ENCODE measurements at regions not wholly inside any gene's neighbourhood (a gene's known extent, or its start where the extent isn't known, plus 50 kb on each side); places are given as distances from the start of the nearest gene placed in this dataset.
A peak's percentile ranks its signal among the peaks of the same experiment; 100 is the strongest.
"Not testable (repeated sequence)": the region's sequence is repeated elsewhere in the genome, so short reads cannot be mapped to it uniquely, and the experiment has no call there.

DNA sequence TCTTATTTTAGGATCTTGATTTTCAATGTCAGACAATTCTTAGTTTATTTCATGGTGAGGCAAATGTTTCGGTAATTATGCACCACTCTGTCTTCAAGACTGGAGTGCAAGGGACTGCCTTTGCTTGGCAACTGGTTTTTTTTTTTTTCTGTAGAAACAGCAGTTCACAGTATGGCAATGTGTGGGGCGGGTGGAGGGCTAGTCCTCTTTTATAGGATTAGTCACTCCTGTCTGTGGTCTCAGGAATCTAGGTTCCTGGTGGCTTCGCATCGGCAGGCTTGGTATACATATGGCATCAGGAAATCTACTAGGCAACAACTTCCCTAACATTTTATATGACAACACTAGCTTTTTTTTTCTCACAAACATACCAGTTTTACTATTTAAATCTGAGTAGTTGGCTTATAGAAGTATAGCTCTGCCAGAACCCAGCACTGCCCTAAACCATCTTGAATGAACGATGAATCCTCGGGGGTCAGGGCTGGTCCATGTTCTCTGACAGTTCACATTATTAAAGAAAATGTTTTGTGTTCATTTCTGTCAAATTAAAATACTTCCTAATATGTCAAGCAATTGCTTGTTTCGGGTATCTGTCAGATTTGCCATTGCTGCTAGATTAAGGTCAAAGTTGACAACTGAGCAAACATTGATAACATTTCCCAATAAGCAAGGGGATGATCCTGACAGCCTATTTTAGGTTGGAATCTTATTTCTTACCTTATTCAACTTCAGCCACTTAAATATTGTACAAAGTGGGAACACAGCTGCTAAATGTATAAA, 289.7 kb upstream of the VSTM2A start:
- no peak for DNase-seq

DNA sequence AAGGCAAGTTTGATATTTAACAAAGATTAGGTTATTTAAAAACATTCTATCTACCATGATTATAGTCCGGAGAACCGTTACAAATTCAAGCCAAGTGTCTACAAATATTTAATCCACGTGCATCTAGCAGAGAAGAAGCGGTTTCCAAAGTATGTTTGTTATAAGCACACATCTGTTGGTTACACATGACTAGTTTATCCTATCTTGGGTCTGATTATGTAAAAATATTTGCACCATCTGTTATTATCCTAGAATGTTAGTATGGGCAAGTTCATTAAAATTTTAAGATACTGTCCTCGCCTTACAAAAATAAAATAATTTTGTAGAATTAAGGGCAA, 289.2 kb upstream of the VSTM2A start:
- no peak for DNase-seq

DNA sequence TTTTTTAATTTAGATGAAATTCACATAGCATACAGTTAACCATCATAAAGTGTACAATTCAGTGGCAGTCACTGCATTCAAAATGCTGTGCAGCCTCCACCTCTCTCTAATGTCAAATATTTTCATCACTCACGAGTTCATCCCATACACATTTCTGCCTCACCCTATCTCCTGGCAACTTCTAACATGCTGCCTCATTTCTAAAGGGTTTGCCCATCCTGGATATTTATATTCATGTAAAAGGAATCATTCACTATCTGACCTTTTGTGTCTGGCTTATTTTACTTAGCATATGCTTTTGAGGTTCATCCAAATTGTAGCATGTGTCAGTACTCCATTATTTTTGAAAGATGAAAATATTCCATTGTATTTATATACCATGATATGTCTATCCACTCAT, 286.9 kb upstream of the VSTM2A start:
- DNase-seq, result no peak

GRCh38 chr7:54259185-54259584, 283.0 kb upstream of the VSTM2A start:
- no peak for DNase-seq

GRCh38 chr7:54260941-54261371, 281.2 kb upstream of the VSTM2A start:
- no peak for DNase-seq

- no peak for DNase-seq
Observed at GRCh38 chr7:54278847-54279246, 263.3 kb upstream of the VSTM2A start.

GRCh38 chr7:54292171-54292925, 249.8 kb upstream of the VSTM2A start:
- DNase-seq, result no peak

GRCh38 chr7:54299426-54299825, 242.7 kb upstream of the VSTM2A start:
- DNase-seq, result no peak

DNA sequence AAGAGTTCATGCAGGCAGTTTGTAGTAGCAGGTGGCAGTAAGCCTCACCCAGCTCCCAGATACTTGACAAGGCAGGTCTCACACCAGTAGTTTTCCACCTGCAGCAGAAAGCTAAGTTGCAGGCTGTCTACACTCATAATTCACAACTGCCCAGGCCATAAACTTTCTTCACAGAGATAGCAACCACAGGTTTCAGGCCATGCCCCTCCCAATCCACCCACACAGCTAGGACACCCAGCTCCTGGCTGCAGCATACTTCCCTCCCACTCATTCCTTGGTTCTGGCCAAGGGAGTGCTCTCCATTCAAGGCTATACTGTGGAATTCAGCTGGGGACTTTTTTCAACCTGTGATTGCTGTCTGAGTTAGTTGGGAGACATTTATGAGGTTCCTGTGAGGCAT, 226.2 kb upstream of the VSTM2A start:
- DNase-seq, result not testable (repeated sequence)

- no peak for DNase-seq
Observed at GRCh38 chr7:54326592-54327167, 215.5 kb upstream of the VSTM2A start.

- no peak for DNase-seq
Observed at GRCh38 chr7:54330216-54330800, 211.9 kb upstream of the VSTM2A start.

DNA sequence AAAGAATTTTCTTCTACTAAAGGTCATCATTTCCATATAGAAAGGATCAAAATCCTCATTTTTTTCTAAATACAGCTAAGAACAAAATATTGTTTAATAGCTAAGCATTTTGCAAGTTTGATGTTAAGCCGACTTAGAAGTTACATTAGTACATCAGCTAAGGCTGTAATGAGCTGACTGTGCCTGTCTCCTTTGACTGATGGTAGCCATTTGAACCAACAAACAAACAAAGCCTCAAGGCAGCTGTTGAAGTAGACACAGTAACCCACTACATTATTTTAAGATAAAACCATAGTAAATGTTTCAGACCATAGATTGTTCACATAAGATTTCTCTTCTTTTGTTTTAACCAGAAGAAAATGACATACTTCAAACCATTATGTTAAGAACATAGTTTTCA, 210.9 kb upstream of the VSTM2A start:
- DNase-seq, result no peak

- no peak for DNase-seq
Observed at GRCh38 chr7:54332301-54332700, 209.9 kb upstream of the VSTM2A start.

GRCh38 chr7:54333952-54334351, 208.2 kb upstream of the VSTM2A start:
- no peak for DNase-seq

GRCh38 chr7:54336800-54337199, 205.4 kb upstream of the VSTM2A start:
- DNase-seq, result no peak

- DNase-seq, result no peak
Observed at GRCh38 chr7:54337466-54337865, 204.7 kb upstream of the VSTM2A start.

GRCh38 chr7:54338319-54338718, 203.9 kb upstream of the VSTM2A start:
- DNase-seq, result no peak

DNA sequence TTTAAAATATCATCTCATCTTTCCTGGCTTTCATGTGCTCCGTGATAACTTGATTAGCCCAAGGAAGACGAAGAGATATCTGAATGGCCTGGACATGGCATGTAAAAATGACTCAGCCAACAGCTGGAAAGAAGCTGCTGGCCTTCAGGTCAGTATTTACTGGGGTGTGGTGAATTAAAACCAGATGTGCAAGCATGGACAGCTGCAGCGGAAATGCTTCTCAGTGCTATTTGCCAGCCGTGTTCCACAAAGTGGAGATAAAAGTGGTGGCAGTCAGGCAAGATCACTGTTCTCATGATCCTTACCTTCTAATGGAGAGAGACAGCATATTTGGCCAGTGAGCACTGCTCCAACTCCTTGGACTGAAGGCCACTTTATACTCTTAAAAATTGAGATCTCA, 203.1 kb upstream of the VSTM2A start:
- peak; percentile 38 for DNase-seq

GRCh38 chr7:54342458-54342857, 199.7 kb upstream of the VSTM2A start:
- DNase-seq, result no peak

DNA sequence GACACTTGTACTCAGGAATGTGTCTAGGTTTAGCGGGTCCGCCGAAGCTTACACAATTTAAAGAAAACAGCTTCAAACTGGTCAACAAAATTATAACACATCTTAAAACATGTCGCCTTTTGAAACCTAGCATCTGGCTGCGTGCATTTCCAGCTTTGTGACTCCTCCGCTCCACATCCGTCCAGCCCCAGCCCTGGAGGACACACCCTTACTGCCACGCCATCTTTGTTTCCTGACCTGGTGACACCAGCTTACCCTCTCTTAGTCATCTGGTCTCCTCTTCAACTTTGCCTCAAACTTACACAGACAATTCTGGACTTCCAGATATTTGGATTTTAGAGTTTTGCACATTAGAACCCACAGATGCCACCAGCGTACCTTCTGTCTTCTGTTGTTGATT, 198.7 kb upstream of the VSTM2A start:
- no peak for DNase-seq

GRCh38 chr7:54345746-54346145, 196.4 kb upstream of the VSTM2A start:
- no peak for DNase-seq

GRCh38 chr7:54349229-54349628, 192.9 kb upstream of the VSTM2A start:
- DNase-seq, result no peak

- DNase-seq, result no peak
Observed at GRCh38 chr7:54354436-54354835, 187.7 kb upstream of the VSTM2A start.
